Uterus (tissue), 3 donors: ENCODE measurements at regions not wholly inside any gene's neighbourhood (a gene's known extent, or its start where the extent isn't known, plus 50 kb on each side); places are given as distances from the start of the nearest gene placed in this dataset.

Experiments used
- DNase-seq, 2 donors: peaks; one replicate each; pipeline ENCODE4 v3.0.0-alpha.2; 2019 to 2020
- H3K27ac ChIP-seq, 2 donors: fragments of 200-600 bp; sonication (generic); 1 replicate in 1 of 2; 2 replicates in 1 of 2; pipeline ENCODE4 v1.5.1; 2016 to 2018
- H3K27me3 ChIP-seq, 2 donors: fragments of 200-600 bp; sonication (generic); one replicate each; pipeline ENCODE4 v1.5.1; 2018 to 2019; ENCODE audit warnings: control low read depth in 1 of 2
- H3K36me3 ChIP-seq, 2 donors: fragments of 200-600 bp; sonication (generic); one replicate each; pipeline ENCODE4 v1.5.1; 2019; ENCODE audit warnings: control low read depth in 1 of 2
- H3K4me1 ChIP-seq, 2 donors: fragments of 200-600 bp; sonication (generic); one replicate each; pipeline ENCODE4 v1.5.1; 2018 to 2019; ENCODE audit warnings: control low read depth in 1 of 2
- H3K4me3 ChIP-seq, 2 donors: fragments of 200-600 bp; sonication (generic); 1 replicate in 1 of 2; 2 replicates in 1 of 2; pipeline ENCODE4 v1.5.1; 2018 to 2019; ENCODE audit warnings: mild to moderate bottlenecking in 1 of 2
- H3K9me3 ChIP-seq, 2 donors: fragments of 200-600 bp; sonication (generic); one replicate each; pipeline ENCODE4 v1.5.1; 2019; ENCODE audit warnings: control low read depth in 1 of 2
- POLR2A ChIP-seq, 2 donors: fragments of 450-650 bp; IDR thresholded peaks; one replicate each; pipeline ENCODE4 v1.6.1; 2016; ENCODE audit warnings: antibody characterized with exemption in 2 of 2, mild to moderate bottlenecking in 1 of 2, moderate library complexity in 1 of 2
- intact Hi-C: fragments of 100-400 bp; cut with DNase I; formaldehyde crosslinking; loops from one replicate; pipeline ENCODE4 v1.15.1; 2023; ENCODE audit warnings: low total_unique reads
- TF ChIP-seq, protein P1 (sequence below), 4 experiments: fragments of 200-600 bp in 2 of 4; fragments of 450-650 bp in 2 of 4; sonication (generic) in 2 of 4; IDR thresholded peaks; one replicate each; pipeline ENCODE4 v1.5.1; 2016 to 2019; ENCODE audit warnings: antibody characterized with exemption in 4 of 4, mild to moderate bottlenecking in 2 of 4, moderate library complexity in 1 of 4
- donor health status: DM: yes; HTN: yes; CAD: no.

DNA sequence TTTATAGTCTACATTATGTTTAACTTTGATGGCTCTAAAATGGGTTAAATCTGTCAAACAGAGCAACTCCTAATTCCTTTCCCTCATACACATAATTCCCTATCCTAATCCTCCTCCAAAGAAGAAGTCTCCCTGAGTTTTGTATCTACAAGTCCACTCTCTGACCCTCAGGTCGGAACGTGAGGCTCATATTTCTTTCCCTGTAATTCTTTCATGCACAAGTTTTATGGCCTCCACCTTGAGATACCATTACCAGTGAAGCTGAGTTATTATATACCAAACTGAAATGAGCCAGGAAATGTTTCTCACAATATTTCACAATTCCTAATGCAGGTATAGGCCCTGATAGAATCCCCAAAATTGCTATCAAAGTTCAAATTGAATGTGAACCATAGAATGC, 106.4 kb downstream of the CASP12 start:
- no peak for TF ChIP-seq POLR2A (IDR thresholded peaks at IDR 0.05)
- TF ChIP-seq, protein P1, sequence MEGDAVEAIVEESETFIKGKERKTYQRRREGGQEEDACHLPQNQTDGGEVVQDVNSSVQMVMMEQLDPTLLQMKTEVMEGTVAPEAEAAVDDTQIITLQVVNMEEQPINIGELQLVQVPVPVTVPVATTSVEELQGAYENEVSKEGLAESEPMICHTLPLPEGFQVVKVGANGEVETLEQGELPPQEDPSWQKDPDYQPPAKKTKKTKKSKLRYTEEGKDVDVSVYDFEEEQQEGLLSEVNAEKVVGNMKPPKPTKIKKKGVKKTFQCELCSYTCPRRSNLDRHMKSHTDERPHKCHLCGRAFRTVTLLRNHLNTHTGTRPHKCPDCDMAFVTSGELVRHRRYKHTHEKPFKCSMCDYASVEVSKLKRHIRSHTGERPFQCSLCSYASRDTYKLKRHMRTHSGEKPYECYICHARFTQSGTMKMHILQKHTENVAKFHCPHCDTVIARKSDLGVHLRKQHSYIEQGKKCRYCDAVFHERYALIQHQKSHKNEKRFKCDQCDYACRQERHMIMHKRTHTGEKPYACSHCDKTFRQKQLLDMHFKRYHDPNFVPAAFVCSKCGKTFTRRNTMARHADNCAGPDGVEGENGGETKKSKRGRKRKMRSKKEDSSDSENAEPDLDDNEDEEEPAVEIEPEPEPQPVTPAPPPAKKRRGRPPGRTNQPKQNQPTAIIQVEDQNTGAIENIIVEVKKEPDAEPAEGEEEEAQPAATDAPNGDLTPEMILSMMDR (IDR thresholded peaks at IDR 0.05), result no peak
- Histone ChIP-seq H3K27ac (no peak overlapping the region), H3K4me1 (no peaks in the 10 kb centered on the region), H3K36me3 (no peaks in the 10 kb centered on the region), H3K27me3 (no peaks in the 10 kb centered on the region), H3K9me3 (no peaks in the 10 kb centered on the region), H3K4me3 (no peak overlapping the region)
- intact Hi-C loops, result no loop called here
- DNase-seq, result no peak

DNA sequence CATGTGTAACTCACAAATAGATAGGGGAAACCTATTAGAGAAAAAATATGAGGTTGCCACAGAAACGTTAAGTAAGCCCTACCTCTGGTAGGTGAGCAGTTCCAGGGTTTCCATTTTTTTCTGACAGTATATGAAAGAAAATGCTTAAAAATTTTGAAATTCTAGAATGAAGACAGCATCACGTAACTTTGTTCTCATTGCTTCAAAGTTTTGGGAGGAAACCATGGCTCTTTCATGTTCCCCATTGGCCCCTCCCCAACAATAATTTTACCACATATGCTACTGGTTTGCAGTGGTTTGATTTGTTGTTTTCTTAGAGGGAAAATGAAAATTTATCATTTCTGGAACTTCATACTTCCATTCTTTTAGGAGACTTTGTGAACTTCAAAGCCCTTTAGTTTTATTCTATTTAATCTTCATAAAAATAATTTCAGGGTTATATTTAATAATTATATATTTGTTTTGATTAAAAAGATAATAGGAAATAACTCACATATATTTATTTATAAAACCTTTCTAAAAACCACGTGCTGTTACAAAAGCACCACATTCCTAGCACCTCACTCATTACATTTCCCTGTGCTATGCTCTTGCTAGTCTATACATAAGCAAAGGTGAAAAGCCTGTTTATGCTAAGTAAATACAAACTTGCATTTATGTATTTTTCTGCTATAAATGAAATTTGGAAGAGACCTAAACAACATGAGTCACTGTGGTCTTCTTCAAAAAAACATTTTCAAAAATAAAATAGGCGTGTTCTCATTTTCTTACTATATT, 113.4 kb downstream of the CASP12 start:
- DNase-seq, result no peak
- Histone ChIP-seq H3K27me3 (no peaks in the 10 kb centered on the region), H3K36me3 (no peaks in the 10 kb centered on the region), H3K4me3 (no peak overlapping the region), H3K27ac (no peak overlapping the region), H3K4me1 (no peaks in the 10 kb centered on the region), H3K9me3 (no peaks in the 10 kb centered on the region)
- TF ChIP-seq POLR2A (IDR thresholded peaks at IDR 0.05), result no peak
- TF ChIP-seq, protein P1 (IDR thresholded peaks at IDR 0.05), result no peak
- intact Hi-C loops, result no loop called here

DNA sequence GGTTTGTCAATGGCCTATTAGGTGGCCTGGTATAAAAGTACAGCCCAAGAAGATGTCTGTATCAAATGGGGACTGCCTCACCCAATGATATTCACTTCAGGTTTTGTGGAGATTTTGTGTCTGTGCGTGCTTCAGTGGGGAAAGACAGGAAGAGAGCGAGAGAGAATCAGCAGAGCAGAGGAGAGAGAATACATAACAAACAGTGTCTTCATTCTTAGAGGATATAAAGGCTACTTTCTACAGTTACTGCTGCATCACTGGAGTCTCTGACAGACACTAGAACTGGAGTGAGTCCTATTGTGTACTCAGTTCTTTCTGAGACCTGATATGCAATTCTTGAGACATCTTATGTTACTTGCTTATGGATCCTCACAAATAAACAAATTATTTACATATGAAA, 115.0 kb downstream of the CASP12 start:
- no peaks in the 10 kb centered on the region for H3K4me1 ChIP-seq
- H3K27ac ChIP-seq, result no peak overlapping the region
- H3K4me3 ChIP-seq, result no peak overlapping the region
- H3K9me3 ChIP-seq, result no peaks in the 10 kb centered on the region
- TF ChIP-seq POLR2A (IDR thresholded peaks at IDR 0.05), result no peak
- TF ChIP-seq, protein P1 (IDR thresholded peaks at IDR 0.05), result no peak
- H3K27me3 ChIP-seq, result no peaks in the 10 kb centered on the region
- intact Hi-C loops, result no loop called here
- DNase-seq, result no peak
- no peaks in the 10 kb centered on the region for H3K36me3 ChIP-seq

DNA sequence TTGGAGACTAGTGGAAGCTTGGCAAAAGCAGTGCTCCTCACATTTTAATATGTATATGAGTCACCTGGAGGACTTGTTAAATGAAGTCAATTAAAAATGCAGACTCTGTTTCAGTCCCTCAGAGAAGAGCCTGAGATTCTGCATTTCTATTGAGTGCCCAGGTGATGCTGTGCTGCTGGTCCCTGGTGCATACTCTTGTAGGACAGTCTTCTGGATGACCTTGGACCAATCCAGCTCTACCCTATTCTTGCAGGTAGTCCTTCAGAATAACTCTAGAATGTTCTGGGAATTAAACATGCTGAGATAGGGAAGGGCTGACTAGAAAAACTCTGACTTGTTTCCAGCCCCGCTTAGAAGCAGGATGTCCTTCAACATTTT, 115.9 kb downstream of the CASP12 start:
- TF ChIP-seq, protein P1 (IDR thresholded peaks at IDR 0.05), result no peak
- TF ChIP-seq POLR2A (IDR thresholded peaks at IDR 0.05), result no peak
- H3K27me3 ChIP-seq, result no peaks in the 10 kb centered on the region
- no peak overlapping the region for H3K4me3 ChIP-seq
- H3K36me3 ChIP-seq, result no peaks in the 10 kb centered on the region
- H3K27ac ChIP-seq, result no peak overlapping the region
- DNase-seq, result no peak
- no peaks in the 10 kb centered on the region for H3K4me1 ChIP-seq
- H3K9me3 ChIP-seq, result no peaks in the 10 kb centered on the region
- intact Hi-C loops, result no loop called here

DNA sequence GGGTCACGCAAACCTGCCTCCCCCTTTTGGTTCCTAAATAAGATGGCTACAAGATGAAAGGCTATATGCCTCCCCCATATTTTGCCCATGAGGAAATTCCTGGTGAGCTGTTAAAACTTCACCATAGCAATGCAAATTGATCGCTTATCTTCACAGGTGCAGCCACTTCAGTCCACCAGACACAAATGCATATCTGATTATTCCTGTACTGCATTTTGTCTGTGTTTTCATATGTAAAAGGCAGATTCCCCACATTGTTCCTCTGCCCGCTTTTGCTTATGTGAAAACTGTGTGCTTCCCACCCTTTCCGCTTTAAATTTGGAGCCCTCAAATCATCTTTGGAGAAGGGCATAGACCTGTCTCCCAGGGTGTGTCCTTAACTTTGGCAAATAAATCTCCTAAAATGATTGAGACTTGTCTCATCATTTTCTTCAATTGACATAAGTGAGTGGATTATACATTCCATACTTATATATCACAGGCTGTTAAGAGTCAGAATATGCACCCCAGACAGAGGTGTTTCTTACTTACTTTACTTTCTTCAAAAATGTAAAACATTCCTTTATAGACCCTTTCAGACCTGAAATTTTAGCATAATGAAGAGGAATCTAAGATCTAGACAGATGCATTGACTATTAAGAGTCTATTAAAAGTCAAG, 116.4 kb downstream of the CASP12 start:
- no peak for DNase-seq
- Histone ChIP-seq H3K27me3 (no peaks in the 10 kb centered on the region), H3K9me3 (no peaks in the 10 kb centered on the region), H3K36me3 (no peaks in the 10 kb centered on the region), H3K4me3 (no peak overlapping the region), H3K4me1 (no peaks in the 10 kb centered on the region), H3K27ac (no peak overlapping the region)
- intact Hi-C loops, result no loop called here
- TF ChIP-seq, protein P1 (IDR thresholded peaks at IDR 0.05), result no peak
- no peak for TF ChIP-seq POLR2A (IDR thresholded peaks at IDR 0.05)
